Peyer's patch (tissue), 4 donors: ENCODE measurements at regions not wholly inside any gene's neighbourhood (a gene's known extent, or its start where the extent isn't known, plus 50 kb on each side); places are given as distances from the start of the nearest gene placed in this dataset.
A peak's percentile ranks its signal among the peaks of the same experiment; 100 is the strongest.

Experiments
- POLR2A ChIP-seq, 2 donors: fragments of 450-650 bp; IDR thresholded peaks; one replicate each; pipeline ENCODE4 v1.5.1; 2017; ENCODE audit warnings: antibody characterized with exemption in 2 of 2, mild to moderate bottlenecking in 2 of 2, moderate library complexity in 2 of 2
- TF ChIP-seq, protein P1 (sequence below), 6 experiments: fragments of 450-650 bp in 4 of 6; fragments of 200-600 bp in 2 of 6; sonication (generic) in 1 of 6; IDR thresholded peaks; one replicate each; pipeline ENCODE4 v1.5.1; 2017 to 2019; ENCODE audit warnings: antibody characterized with exemption in 6 of 6, mild to moderate bottlenecking in 3 of 6, moderate library complexity in 1 of 6

DNA sequence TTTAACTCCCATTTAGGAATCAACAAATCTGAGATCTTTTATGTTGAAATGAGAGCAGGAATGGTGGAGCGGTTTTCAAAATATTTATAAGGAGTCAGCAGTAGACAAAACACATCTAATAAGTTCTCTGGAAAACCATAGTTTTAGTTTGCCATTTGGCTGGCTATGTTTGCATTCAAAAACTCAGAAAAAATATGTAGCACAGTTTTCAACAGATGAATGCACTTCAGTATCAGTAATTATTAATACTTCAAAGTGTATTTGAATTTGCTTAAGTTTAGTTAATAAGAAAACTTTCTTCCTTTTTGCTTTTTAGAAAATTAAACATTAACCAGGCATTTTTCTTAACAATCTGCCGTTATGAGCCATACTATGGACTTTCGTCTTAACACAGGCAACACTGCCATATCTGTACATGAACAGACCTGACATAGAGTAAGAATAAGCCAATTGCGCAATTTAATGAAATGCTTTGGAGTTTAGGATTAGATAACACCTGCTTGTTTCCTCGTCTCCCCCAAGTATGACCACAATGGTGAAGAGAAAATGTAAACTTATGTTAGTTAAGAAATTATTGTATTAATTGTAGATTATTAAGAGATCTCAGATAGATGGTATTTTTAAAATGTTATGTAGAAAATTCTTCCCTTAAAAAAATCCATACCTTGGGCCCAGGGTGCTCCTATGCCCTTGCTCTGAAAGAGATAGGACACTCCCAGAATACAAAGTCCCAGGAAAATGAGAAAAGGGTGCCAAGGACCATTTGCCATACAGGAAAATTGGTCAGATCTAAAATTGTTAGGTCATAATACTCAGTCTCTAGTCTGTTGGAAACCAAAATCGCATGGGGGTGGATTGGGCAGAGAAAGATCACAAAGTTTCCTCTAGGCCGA, 552.3 kb upstream of the ARGLU1 start:
- TF ChIP-seq, protein P1, sequence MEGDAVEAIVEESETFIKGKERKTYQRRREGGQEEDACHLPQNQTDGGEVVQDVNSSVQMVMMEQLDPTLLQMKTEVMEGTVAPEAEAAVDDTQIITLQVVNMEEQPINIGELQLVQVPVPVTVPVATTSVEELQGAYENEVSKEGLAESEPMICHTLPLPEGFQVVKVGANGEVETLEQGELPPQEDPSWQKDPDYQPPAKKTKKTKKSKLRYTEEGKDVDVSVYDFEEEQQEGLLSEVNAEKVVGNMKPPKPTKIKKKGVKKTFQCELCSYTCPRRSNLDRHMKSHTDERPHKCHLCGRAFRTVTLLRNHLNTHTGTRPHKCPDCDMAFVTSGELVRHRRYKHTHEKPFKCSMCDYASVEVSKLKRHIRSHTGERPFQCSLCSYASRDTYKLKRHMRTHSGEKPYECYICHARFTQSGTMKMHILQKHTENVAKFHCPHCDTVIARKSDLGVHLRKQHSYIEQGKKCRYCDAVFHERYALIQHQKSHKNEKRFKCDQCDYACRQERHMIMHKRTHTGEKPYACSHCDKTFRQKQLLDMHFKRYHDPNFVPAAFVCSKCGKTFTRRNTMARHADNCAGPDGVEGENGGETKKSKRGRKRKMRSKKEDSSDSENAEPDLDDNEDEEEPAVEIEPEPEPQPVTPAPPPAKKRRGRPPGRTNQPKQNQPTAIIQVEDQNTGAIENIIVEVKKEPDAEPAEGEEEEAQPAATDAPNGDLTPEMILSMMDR (IDR thresholded peaks at IDR 0.05), result peak in 1 of 6 experiments; percentile 12
- no peak for TF ChIP-seq POLR2A (IDR thresholded peaks at IDR 0.05)
